H1 (cell line): ENCODE measurements at regions not wholly inside any gene's neighbourhood (a gene's known extent, or its start where the extent isn't known, plus 50 kb on each side); places are given as distances from the start of the nearest gene placed in this dataset.

Experiments used
- CTCF ChIA-PET: fragments of 300-600 bp; sonication (Branson Sonifier 250); formaldehyde crosslinking; loops from one replicate; lab custom pipeline; 2021; ENCODE audit not compliant: partially characterized antibody; lab: Charles Lee
- POLR2A ChIA-PET: fragments of 300-600 bp; sonication (Branson Sonifier 250); formaldehyde crosslinking; loops from one replicate; lab custom pipeline; 2021; ENCODE audit warnings: inconsistent platforms; ENCODE audit not compliant: partially characterized antibody; lab: Charles Lee
- DNase-seq, 2 experiments: peaks; one replicate each; pipeline versions ENCODE4 v3.0.0 to v3.0.0-alpha.2; 2010 to 2022; ENCODE audit warnings: low spot score in 2 of 2, low read depth in 1 of 2, mixed read lengths in 1 of 2
- FAIRE-seq: peaks from 2 replicates; lab custom pipeline; 2011; peaks lifted over from hg19 to GRCh38; lab: Jason Lieb, UNC
- H2AFZ ChIP-seq: 2 replicates; pipeline ENCODE4 v1.8.1; 2012; ENCODE audit warnings: low read length, inconsistent platforms
- H2AK5ac ChIP-seq: 2 replicates; pipeline ENCODE4 v1.6.1; 2013; ENCODE audit warnings: low read depth, low read length
- H2BK120ac ChIP-seq: replicated peaks from 2 replicates; pipeline ENCODE3; 2013; ENCODE audit warnings: low read depth, low read length, inconsistent platforms
- H2BK12ac ChIP-seq: 2 replicates; pipeline ENCODE4 v1.6.1; 2013; ENCODE audit warnings: low read depth, low read length
- H2BK15ac ChIP-seq: 2 replicates; pipeline ENCODE4 v1.6.1; 2013; ENCODE audit warnings: low read length
- H2BK20ac ChIP-seq: 2 replicates; pipeline ENCODE4 v1.6.1; 2013; ENCODE audit warnings: low read length
- H2BK5ac ChIP-seq: 2 replicates; pipeline ENCODE4 v1.6.1; 2013; ENCODE audit warnings: low read depth, low read length
- H3K14ac ChIP-seq: 2 replicates; pipeline ENCODE4 v1.6.1; 2013; ENCODE audit warnings: inconsistent platforms; ENCODE audit not compliant: insufficient read length
- H3K18ac ChIP-seq: 2 replicates; pipeline ENCODE4 v1.6.1; 2013; ENCODE audit warnings: low read length; ENCODE audit errors: extremely low read depth
- H3K23ac ChIP-seq: 2 replicates; pipeline ENCODE4 v1.6.1; 2013; ENCODE audit warnings: inconsistent platforms; ENCODE audit not compliant: insufficient read length
- H3K23me2 ChIP-seq: 2 replicates; pipeline ENCODE4 v1.6.1; 2013; ENCODE audit warnings: low read depth, low read length
- H3K27ac ChIP-seq: 2 replicates; pipeline ENCODE4 v1.6.1; 2011; ENCODE audit warnings: low read depth, low read length, inconsistent platforms
- H3K27me3 ChIP-seq, 4 experiments: replicated peaks in 1 of 4; 1 replicate in 1 of 4; 2 replicates in 3 of 4; pipeline versions ENCODE4 v1.6.1 to v1.8.1; 2011 to 2013; ENCODE audit warnings: low read length in 3 of 4, mild to moderate bottlenecking in 3 of 4, inconsistent platforms in 2 of 4, mixed read lengths in 2 of 4, moderate library complexity in 1 of 4; ENCODE audit not compliant: control insufficient read depth in 3 of 4, insufficient read depth in 3 of 4; ENCODE audit errors: extremely low read depth in 1 of 4
- H3K36me3 ChIP-seq, 4 experiments: 2 replicates each; pipeline versions ENCODE4 v1.6.1 to v1.8.1; 2011 to 2013; ENCODE audit warnings: mild to moderate bottlenecking in 4 of 4, low read length in 3 of 4, moderate library complexity in 2 of 4, control low read depth in 1 of 4, inconsistent platforms in 1 of 4; ENCODE audit not compliant: insufficient read depth in 4 of 4, control insufficient read depth in 2 of 4
- H3K4ac ChIP-seq: replicated peaks from 2 replicates; pipeline ENCODE3; 2013; ENCODE audit warnings: low read length, low read depth, mixed read lengths, inconsistent platforms; ENCODE audit not compliant: insufficient read length
- H3K4me1 ChIP-seq, 4 experiments: replicated peaks in 1 of 4; 1 replicate in 1 of 4; 2 replicates in 3 of 4; pipeline versions ENCODE4 v1.6.1 to v1.8.1; 2011 to 2013; ENCODE audit warnings: low read length in 3 of 4, inconsistent platforms in 2 of 4, mixed read lengths in 1 of 4; ENCODE audit not compliant: insufficient read depth in 4 of 4, control insufficient read depth in 3 of 4
- H3K4me2 ChIP-seq, 2 experiments: 2 replicates each; pipeline versions ENCODE4 v1.6.1 to v1.8.1; 2011 to 2013; ENCODE audit warnings: low read depth in 2 of 2, low read length in 2 of 2, control low read depth in 1 of 2, inconsistent platforms in 1 of 2, mild to moderate bottlenecking in 1 of 2; ENCODE audit not compliant: insufficient read depth in 1 of 2
- H3K4me3 ChIP-seq, 4 experiments: fragments of 200-600, 300-600 bp in 1 of 4; sonication (generic), shearing (Covaris generic), sonication (Bioruptor Twin) in 1 of 4; 2 replicates each; pipeline versions ENCODE4 v1.5.1 to v1.8.1; 2011 to 2016; ENCODE audit warnings: low read length in 4 of 4, low read depth in 3 of 4, control low read depth in 2 of 4, inconsistent platforms in 2 of 4, mild to moderate bottlenecking in 2 of 4, mixed read lengths in 1 of 4, moderate library complexity in 1 of 4; ENCODE audit not compliant: insufficient read depth in 2 of 4; ENCODE audit errors: extremely low read depth in 1 of 4
- H3K56ac ChIP-seq: replicated peaks from 2 replicates; pipeline ENCODE3; 2013; ENCODE audit warnings: low read depth, mild to moderate bottlenecking, mixed read lengths, low read length, inconsistent platforms; ENCODE audit not compliant: insufficient read length
- H3K79me1 ChIP-seq: 2 replicates; pipeline ENCODE4 v1.6.1; 2013; ENCODE audit warnings: low read depth, low read length, control low read depth
- H3K79me2 ChIP-seq, 2 experiments: 2 replicates each; pipeline versions ENCODE4 v1.6.1 to v1.8.1; 2012 to 2013; ENCODE audit warnings: low read length in 2 of 2, mild to moderate bottlenecking in 2 of 2, inconsistent platforms in 1 of 2; ENCODE audit not compliant: insufficient read depth in 2 of 2, control insufficient read depth in 1 of 2
- H3K9ac ChIP-seq, 4 experiments: replicated peaks in 1 of 4; 1 replicate in 1 of 4; 2 replicates in 3 of 4; pipeline versions ENCODE4 v1.6.1 to v1.8.1; 2011 to 2013; ENCODE audit warnings: low read depth in 3 of 4, low read length in 3 of 4, control low read depth in 2 of 4, mild to moderate bottlenecking in 2 of 4, moderate library complexity in 2 of 4, inconsistent platforms in 1 of 4; ENCODE audit errors: extremely low read depth in 1 of 4
- H3K9me3 ChIP-seq, 2 experiments: 2 replicates each; pipeline versions ENCODE4 v1.6.1 to v1.8.1; 2012 to 2013; ENCODE audit warnings: mild to moderate bottlenecking in 2 of 2, moderate library complexity in 2 of 2, control low read depth in 1 of 2, inconsistent platforms in 1 of 2, low read depth in 1 of 2, low read length in 1 of 2, mixed read lengths in 1 of 2; ENCODE audit not compliant: insufficient read depth in 2 of 2
- H4K20me1 ChIP-seq, 2 experiments: replicated peaks in 1 of 2; 2 replicates each; pipeline versions ENCODE3 to v1.8.1; 2011 to 2013; ENCODE audit warnings: inconsistent platforms in 2 of 2, low read length in 2 of 2, mild to moderate bottlenecking in 1 of 2; ENCODE audit not compliant: insufficient read depth in 2 of 2, control insufficient read depth in 1 of 2
- H4K5ac ChIP-seq: 2 replicates; pipeline ENCODE4 v1.6.1; 2013; ENCODE audit warnings: low read length, low read depth, mixed read lengths, inconsistent platforms; ENCODE audit not compliant: insufficient read length
- H4K8ac ChIP-seq: 2 replicates; pipeline ENCODE4 v1.8.0; 2013; ENCODE audit warnings: mild to moderate bottlenecking, moderate library complexity, low read length, inconsistent platforms; ENCODE audit not compliant: insufficient read depth; ENCODE audit errors: extremely low read depth
- H4K91ac ChIP-seq: replicated peaks from 2 replicates; pipeline ENCODE3; 2013; ENCODE audit warnings: low read length, mixed read lengths, inconsistent platforms; ENCODE audit not compliant: insufficient read length
- HDAC6 ChIP-seq: IDR thresholded peaks from one replicate; pipeline ENCODE4 v1.7.1; 2012; ENCODE audit warnings: low read depth, mild to moderate bottlenecking, inconsistent platforms, low read length, moderate library complexity
- SUZ12 ChIP-seq: fragments of 200-600 bp; sonication (generic); IDR thresholded peaks from 2 replicates; pipeline ENCODE4 v1.6.1; 2012; ENCODE audit warnings: mild to moderate bottlenecking, inconsistent platforms, low read length, moderate library complexity, mixed read lengths
- WGBS, 2 experiments: shearing (Covaris generic) in 1 of 2; methylation state at CpG; one replicate each; pipeline versions ENCODE4 v1.1.6 to v1.1.7; 2013 to 2015; ENCODE audit warnings: low lambda C conversion rate in 2 of 2, mixed read lengths in 2 of 2, inconsistent platforms in 1 of 2, low coverage in 1 of 2, missing lambda C conversion rate in 1 of 2; ENCODE audit not compliant: insufficient replicate concordance in 2 of 2, insufficient coverage in 1 of 2, insufficient read length in 1 of 2; ENCODE audit errors: extremely low coverage in 1 of 2, missing lambda C conversion rate in 1 of 2; 5-methylcytosine and 5-hydroxymethylcytosine counted together

DNA sequence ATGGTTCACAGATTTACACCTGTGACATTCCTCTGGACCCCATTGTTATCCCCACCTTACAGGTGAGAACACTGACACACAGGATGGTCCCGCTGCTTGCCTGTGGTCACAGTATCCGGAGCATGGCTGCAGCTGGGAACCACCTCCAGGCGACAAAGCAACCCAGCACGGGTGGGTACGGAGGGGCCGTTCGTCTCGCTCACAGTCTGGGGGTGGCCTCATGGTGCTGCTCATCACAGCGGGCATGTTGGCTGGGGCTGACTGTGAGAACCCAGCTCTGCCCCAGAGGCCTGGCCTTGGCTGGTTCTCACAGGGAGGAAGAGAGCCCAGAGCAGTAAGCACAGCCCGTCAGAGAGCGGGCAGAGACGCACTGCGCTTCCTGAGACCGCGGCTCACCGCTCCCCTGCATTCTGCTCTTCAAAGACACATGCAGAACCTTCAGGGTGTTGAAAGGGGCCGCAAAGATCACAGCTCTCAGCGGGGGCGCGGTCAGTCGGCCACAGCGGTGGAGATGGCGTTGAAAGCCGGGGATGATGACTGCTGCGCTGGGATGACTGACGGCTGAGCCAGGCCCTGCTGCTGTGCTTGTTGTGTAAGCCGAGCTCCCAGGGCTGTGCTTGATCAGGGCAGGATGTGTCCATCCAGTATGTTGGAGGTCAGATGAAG lies 423.0 kb downstream of the BRD1 start:
- Histone ChIP-seq H2BK12ac (no peak overlapping the region), H3K56ac (no peak overlapping the region), H2BK20ac (no peak overlapping the region), H3K4ac (no peak overlapping the region), H3K14ac (no peak overlapping the region), H2BK5ac (no peak overlapping the region), H3K4me2 (no peak overlapping the region), H4K91ac (no peak overlapping the region), H3K27me3 (no peaks in the 10 kb centered on the region), H4K5ac (no peak overlapping the region), H3K27ac (no peak overlapping the region), H3K9me3 (no peaks in the 10 kb centered on the region; a peak in 1 of 4 replicates), H2BK120ac (no peak overlapping the region), H3K4me1 (no peaks in the 10 kb centered on the region), H4K8ac (no peak overlapping the region), H3K9ac (no peak overlapping the region), H3K36me3 (no peaks in the 10 kb centered on the region), H3K18ac (no peak overlapping the region), H4K20me1 (peaks cover 0 to 1% of the 10 kb centered on the region in 2 experiments), H2AFZ (no peak overlapping the region), H2AK5ac (no peak overlapping the region), H3K23ac (no peak overlapping the region), H3K79me2 (0 out of 4 replicates have a peak, but pooled peaks cover 0 to 1% of the 10 kb centered on the region in 2 experiments), H3K4me3 (no peak overlapping the region), H2BK15ac (no peak overlapping the region), H3K23me2 (peaks cover 2% of the 10 kb centered on the region; the same call in 1 of the 2 replicates), H3K79me1 (no peaks in the 10 kb centered on the region)
- FAIRE-seq = no peak
- no peak for DNase-seq
- CTCF ChIA-PET = interaction anchor here (1.4 kb wide), 1 partner anchor 10 kb away, joined by 5 read pairs; no protein-coding TSS in a partner anchor
- POLR2A ChIA-PET = no interaction called here
- WGBS, 2 experiments = 86% methylated on average over 25 of the region's 27 CpGs; no CpG with 5 or more reads in 1 of the 2 experiments
- TF ChIP-seq HDAC6 (no peak), SUZ12 (no peak)
